ENCODE measurements at regions not wholly inside any gene's neighbourhood (a gene's known extent, or its start where the extent isn't known, plus 50 kb on each side); places are given as distances from the start of the nearest gene placed in this dataset.
A peak's percentile ranks its signal among the peaks of the same experiment; 100 is the strongest.

GRCh38 chr2:133737242-133737993 lies 169.2 kb upstream of the NCKAP5 start:
- DNase-seq (ENCODE audit: low read depth) = no peak

GRCh38 chr2:133739039-133739438 lies 170.8 kb upstream of the NCKAP5 start:
- DNase-seq (ENCODE audit: low read depth) = no peak
- TF ChIP-seq CTCF (conservative IDR thresholded peaks at IDR 0.05; ENCODE audit: low read length) = no peak
- no peak overlapping the region for H3K4me3 ChIP-seq (ENCODE audit: low read length)

More at GRCh38 chr2:133737242-133737993, 169.2 kb upstream of the NCKAP5 start:
- no peak for TF ChIP-seq CTCF (conservative IDR thresholded peaks at IDR 0.05; ENCODE audit: low read length)
- H3K4me3 ChIP-seq (ENCODE audit: low read length) = no peak overlapping the region

GRCh38 chr2:133740500-133740899 lies 172.2 kb upstream of the NCKAP5 start:
- TF ChIP-seq CTCF (conservative IDR thresholded peaks at IDR 0.05; ENCODE audit: low read length) = no peak
- H3K4me3 ChIP-seq (ENCODE audit: low read length) = no peak overlapping the region
- DNase-seq (ENCODE audit: low read depth) = no peak

DNA sequence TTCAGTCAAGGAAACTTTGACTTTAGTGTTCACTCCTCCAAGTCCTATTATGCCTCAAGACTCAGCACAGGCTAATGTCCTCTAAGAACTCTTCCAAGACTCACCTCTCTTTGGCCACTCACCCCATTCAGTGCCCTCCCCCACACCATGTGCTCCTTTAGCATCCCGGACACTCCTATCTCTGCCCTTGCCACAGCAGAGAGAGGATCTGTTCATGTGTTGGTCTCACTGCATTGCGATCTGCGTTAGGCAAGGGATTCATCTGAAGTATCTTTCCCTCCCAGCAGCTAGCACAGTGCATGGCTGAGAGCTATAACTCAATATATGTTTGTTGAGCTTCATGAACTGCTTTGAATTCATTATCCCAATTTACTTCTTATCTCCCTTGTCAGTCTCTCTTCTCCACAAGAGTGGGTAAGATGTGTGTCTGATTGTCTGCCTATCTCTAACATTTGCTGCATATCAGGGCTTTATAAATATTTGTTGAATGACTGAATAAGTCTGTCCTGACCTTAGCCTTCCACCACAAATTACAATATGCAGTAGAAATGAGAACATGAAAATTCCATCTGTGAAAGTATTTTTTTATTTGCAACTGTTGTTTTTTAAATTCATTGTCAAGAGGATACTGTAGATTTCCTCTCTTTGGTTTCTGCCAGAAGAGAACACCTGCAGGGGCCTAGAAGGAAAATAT lies 179.9 kb upstream of the NCKAP5 start:
- no peak for TF ChIP-seq CTCF (conservative IDR thresholded peaks at IDR 0.05; ENCODE audit: low read length)
- no peak overlapping the region for H3K4me3 ChIP-seq (ENCODE audit: low read length)
- DNase-seq (ENCODE audit: low read depth) = peak; percentile 4

- H3K4me3 ChIP-seq (ENCODE audit: low read length) = no peak overlapping the region
- no peak for DNase-seq (ENCODE audit: low read depth)
- TF ChIP-seq CTCF (conservative IDR thresholded peaks at IDR 0.05; ENCODE audit: low read length) = no peak
These were observed 185.4 kb upstream of the NCKAP5 start for GRCh38 chr2:133753665-133754064.

GRCh38 chr2:133755480-133756300 lies 187.4 kb upstream of the NCKAP5 start:
- no peak for TF ChIP-seq CTCF (conservative IDR thresholded peaks at IDR 0.05; ENCODE audit: low read length)
- peak; percentile 97 for DNase-seq (ENCODE audit: low read depth)
- H3K4me3 ChIP-seq (ENCODE audit: low read length) = no peak overlapping the region
